ENCODE measurements at regions not wholly inside any gene's neighbourhood (a gene's known extent, or its start where the extent isn't known, plus 50 kb on each side); places are given as distances from the start of the nearest gene placed in this dataset.

GRCh38 chrX:57752866-57753265, 72.8 kb upstream of the NLRP2B start:
- Histone ChIP-seq H3K9me3 (ENCODE audit: insufficient read depth, low read length) (peaks cover 5% of the 10 kb centered on the region; the same call in 1 of the 2 replicates), H3K36me3 (ENCODE audit: insufficient read depth, insufficient read length, low read length) (no peaks in the 10 kb centered on the region), H3K9ac (ENCODE audit: insufficient read length, low read depth) (no peak overlapping the region), H3K4me3 (ENCODE audit: insufficient read length, low read depth) (no peak overlapping the region), H3K27me3 (ENCODE audit: insufficient read depth, insufficient read length) (no peaks in the 10 kb centered on the region), H3K4me1 (ENCODE audit: insufficient read depth, insufficient read length) (no peaks in the 10 kb centered on the region)
- TF ChIP-seq YY1 (IDR thresholded peaks at IDR 0.05; ENCODE audit: insufficient read depth, insufficient read length), result no peak
- no peak for TF ChIP-seq SUZ12 (IDR thresholded peaks at IDR 0.05; ENCODE audit: extremely low read depth, insufficient read depth, insufficient read length)
- no peak for TF ChIP-seq ZNF274 (IDR thresholded peaks at IDR 0.05; ENCODE audit: low read depth, low read length)
- DNase-seq (ENCODE audit: low read depth, low spot score), result no peak

GRCh38 chrX:57741107-57741506, 61.0 kb upstream of the NLRP2B start:
- no peaks in the 10 kb centered on the region for H3K27me3 ChIP-seq (ENCODE audit: insufficient read depth, insufficient read length)
- H3K9me3 ChIP-seq (ENCODE audit: insufficient read depth, low read length), result no peaks in the 10 kb centered on the region
- H3K4me3 ChIP-seq (ENCODE audit: insufficient read length, low read depth), result no peak overlapping the region
- DNase-seq (ENCODE audit: low read depth, low spot score), result no peak
- no peak overlapping the region for H3K9ac ChIP-seq (ENCODE audit: insufficient read length, low read depth)
- no peaks in the 10 kb centered on the region for H3K36me3 ChIP-seq (ENCODE audit: insufficient read depth, insufficient read length, low read length)
- no peaks in the 10 kb centered on the region for H3K4me1 ChIP-seq (ENCODE audit: insufficient read depth, insufficient read length)
- no peak for TF ChIP-seq SUZ12 (IDR thresholded peaks at IDR 0.05; ENCODE audit: extremely low read depth, insufficient read depth, insufficient read length)
- no peak for TF ChIP-seq YY1 (IDR thresholded peaks at IDR 0.05; ENCODE audit: insufficient read depth, insufficient read length)
- TF ChIP-seq ZNF274 (IDR thresholded peaks at IDR 0.05; ENCODE audit: low read depth, low read length), result no peak

- TF ChIP-seq ZNF274 (IDR thresholded peaks at IDR 0.05; ENCODE audit: low read depth, low read length), result no peak
- TF ChIP-seq SUZ12 (IDR thresholded peaks at IDR 0.05; ENCODE audit: extremely low read depth, insufficient read depth, insufficient read length), result no peak
- TF ChIP-seq YY1 (IDR thresholded peaks at IDR 0.05; ENCODE audit: insufficient read depth, insufficient read length), result no peak
- Histone ChIP-seq H3K36me3 (ENCODE audit: insufficient read depth, insufficient read length, low read length) (no peaks in the 10 kb centered on the region), H3K9ac (ENCODE audit: insufficient read length, low read depth) (no peak overlapping the region), H3K9me3 (ENCODE audit: insufficient read depth, low read length) (no peaks in the 10 kb centered on the region), H3K4me1 (ENCODE audit: insufficient read depth, insufficient read length) (no peaks in the 10 kb centered on the region), H3K4me3 (ENCODE audit: insufficient read length, low read depth) (no peak overlapping the region), H3K27me3 (ENCODE audit: insufficient read depth, insufficient read length) (no peaks in the 10 kb centered on the region)
- DNase-seq (ENCODE audit: low read depth, low spot score), result no peak
Measured at GRCh38 chrX:57737881-57738280, 57.8 kb upstream of the NLRP2B start.
